ENCODE measurements at regions not wholly inside any gene's neighbourhood (a gene's known extent, or its start where the extent isn't known, plus 50 kb on each side); places are given as distances from the start of the nearest gene placed in this dataset.

- DNase-seq (ENCODE audit: low read depth) = no peak
- no peak for TF ChIP-seq CTCF (conservative IDR thresholded peaks at IDR 0.05; ENCODE audit: control insufficient read depth, insufficient read depth, low read depth, low read length)
- H3K4me3 ChIP-seq (ENCODE audit: control insufficient read depth, low read depth, low read length) = no peak overlapping the region
These were observed 198.6 kb downstream of the KIF18A start for GRCh38 chr11:27909386-27909785.

GRCh38 chr11:27908621-27909020 lies 199.3 kb downstream of the KIF18A start:
- no peak for TF ChIP-seq CTCF (conservative IDR thresholded peaks at IDR 0.05; ENCODE audit: control insufficient read depth, insufficient read depth, low read depth, low read length)
- no peak for DNase-seq (ENCODE audit: low read depth)
- H3K4me3 ChIP-seq (ENCODE audit: control insufficient read depth, low read depth, low read length) = no peak overlapping the region

GRCh38 chr11:27907530-27907929 lies 200.4 kb downstream of the KIF18A start:
- no peak for DNase-seq (ENCODE audit: low read depth)
- no peak for TF ChIP-seq CTCF (conservative IDR thresholded peaks at IDR 0.05; ENCODE audit: control insufficient read depth, insufficient read depth, low read depth, low read length)
- no peak overlapping the region for H3K4me3 ChIP-seq (ENCODE audit: control insufficient read depth, low read depth, low read length)

- DNase-seq (ENCODE audit: low read depth) = no peak
These were observed 200.9 kb downstream of the KIF18A start for GRCh38 chr11:27907091-27907490.

GRCh38 chr11:27904358-27905055 lies 203.4 kb downstream of the KIF18A start:
- no peak for TF ChIP-seq CTCF (conservative IDR thresholded peaks at IDR 0.05; ENCODE audit: control insufficient read depth, insufficient read depth, low read depth, low read length)
- H3K4me3 ChIP-seq (ENCODE audit: control insufficient read depth, low read depth, low read length) = no peak overlapping the region
- peak; percentile 82 for DNase-seq (ENCODE audit: low read depth)

More at GRCh38 chr11:27907091-27907490, 200.9 kb downstream of the KIF18A start:
- no peak overlapping the region for H3K4me3 ChIP-seq (ENCODE audit: control insufficient read depth, low read depth, low read length)
- no peak for TF ChIP-seq CTCF (conservative IDR thresholded peaks at IDR 0.05; ENCODE audit: control insufficient read depth, insufficient read depth, low read depth, low read length)

- no peak overlapping the region for H3K4me3 ChIP-seq (ENCODE audit: control insufficient read depth, low read depth, low read length)
- no peak for TF ChIP-seq CTCF (conservative IDR thresholded peaks at IDR 0.05; ENCODE audit: control insufficient read depth, insufficient read depth, low read depth, low read length)
- DNase-seq (ENCODE audit: low read depth) = peak; percentile 78
These were observed 202.8 kb upstream of the BDNF start for GRCh38 chr11:27902981-27903624.

Measured in fibroblast of mammary gland (primary cell).